ENCODE measurements at regions not wholly inside any gene's neighbourhood (a gene's known extent, or its start where the extent isn't known, plus 50 kb on each side); places are given as distances from the start of the nearest gene placed in this dataset.
A peak's percentile ranks its signal among the peaks of the same experiment; 100 is the strongest.

DNA sequence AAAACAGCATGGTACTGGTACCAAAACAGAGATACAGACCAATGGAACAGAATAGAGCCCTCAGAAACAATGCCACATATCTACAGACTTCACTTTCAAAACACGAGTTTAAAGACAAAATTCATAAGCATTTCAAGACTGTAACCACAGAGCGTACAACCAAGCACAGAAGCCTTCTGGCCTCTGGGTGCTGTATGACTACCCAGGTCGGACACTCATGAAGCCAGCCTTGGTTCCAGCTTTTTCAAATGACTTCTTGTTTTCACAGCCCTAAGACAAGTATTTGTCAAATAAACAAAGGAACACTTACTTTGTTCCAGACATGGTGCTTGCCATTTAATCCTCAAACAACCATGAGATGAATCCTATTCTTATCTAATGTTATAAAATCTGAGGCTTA, 536.1 kb upstream of the NR3C2 start:
- FAIRE-seq, result no peak
- TF ChIP-seq, protein P1, sequence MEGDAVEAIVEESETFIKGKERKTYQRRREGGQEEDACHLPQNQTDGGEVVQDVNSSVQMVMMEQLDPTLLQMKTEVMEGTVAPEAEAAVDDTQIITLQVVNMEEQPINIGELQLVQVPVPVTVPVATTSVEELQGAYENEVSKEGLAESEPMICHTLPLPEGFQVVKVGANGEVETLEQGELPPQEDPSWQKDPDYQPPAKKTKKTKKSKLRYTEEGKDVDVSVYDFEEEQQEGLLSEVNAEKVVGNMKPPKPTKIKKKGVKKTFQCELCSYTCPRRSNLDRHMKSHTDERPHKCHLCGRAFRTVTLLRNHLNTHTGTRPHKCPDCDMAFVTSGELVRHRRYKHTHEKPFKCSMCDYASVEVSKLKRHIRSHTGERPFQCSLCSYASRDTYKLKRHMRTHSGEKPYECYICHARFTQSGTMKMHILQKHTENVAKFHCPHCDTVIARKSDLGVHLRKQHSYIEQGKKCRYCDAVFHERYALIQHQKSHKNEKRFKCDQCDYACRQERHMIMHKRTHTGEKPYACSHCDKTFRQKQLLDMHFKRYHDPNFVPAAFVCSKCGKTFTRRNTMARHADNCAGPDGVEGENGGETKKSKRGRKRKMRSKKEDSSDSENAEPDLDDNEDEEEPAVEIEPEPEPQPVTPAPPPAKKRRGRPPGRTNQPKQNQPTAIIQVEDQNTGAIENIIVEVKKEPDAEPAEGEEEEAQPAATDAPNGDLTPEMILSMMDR (IDR thresholded peaks at IDR 0.05; ENCODE audit: insufficient read depth, missing control alignments), result no peak
- DNase-seq (ENCODE audit: insufficient read length, low spot score), result no peak

DNA sequence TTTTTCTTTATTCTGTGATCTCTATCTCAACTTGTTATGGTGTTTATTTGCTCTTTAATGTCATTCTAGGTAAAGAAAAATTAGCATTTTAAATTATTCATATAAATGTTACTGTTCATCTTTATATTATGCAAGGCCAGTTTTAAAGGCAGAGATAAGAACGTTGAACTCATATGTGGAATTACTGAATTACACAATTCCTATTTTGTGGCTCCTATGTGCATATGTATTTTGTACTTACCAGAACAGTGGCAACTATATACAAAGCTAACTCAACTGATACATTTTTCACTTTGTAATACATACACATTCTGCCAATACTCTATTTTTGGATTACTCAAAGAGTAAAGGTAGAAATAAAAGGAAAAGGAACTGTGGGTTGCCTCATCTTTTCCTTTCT, 533.2 kb upstream of the NR3C2 start:
- TF ChIP-seq, protein P1 (IDR thresholded peaks at IDR 0.05; ENCODE audit: insufficient read depth, missing control alignments), result no peak
- DNase-seq (ENCODE audit: insufficient read length, low spot score) (no peak), FAIRE-seq (peak; percentile 63)

DNA sequence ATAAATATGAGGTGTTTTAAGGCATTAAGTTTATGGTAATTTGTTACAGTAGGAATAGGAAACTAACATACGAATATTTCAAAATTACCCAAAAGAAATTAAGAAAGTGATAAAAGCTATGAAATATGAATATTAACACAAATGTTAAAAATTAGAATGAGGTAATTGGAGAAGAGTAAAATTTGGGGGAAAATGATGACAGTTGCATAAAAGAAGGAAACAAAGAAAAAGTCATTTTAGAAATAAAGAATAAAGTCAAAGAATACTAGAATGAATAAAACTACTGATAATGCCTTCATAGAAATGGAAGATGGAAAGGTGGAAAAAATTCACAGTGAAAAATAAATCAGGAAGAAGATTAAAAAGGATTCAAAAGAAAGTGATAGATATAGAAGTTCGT, 522.9 kb upstream of the NR3C2 start:
- DNase-seq (ENCODE audit: insufficient read length, low spot score) (no peak), FAIRE-seq (no peak)
- TF ChIP-seq, protein P1 (IDR thresholded peaks at IDR 0.05; ENCODE audit: insufficient read depth, missing control alignments), result no peak

DNA sequence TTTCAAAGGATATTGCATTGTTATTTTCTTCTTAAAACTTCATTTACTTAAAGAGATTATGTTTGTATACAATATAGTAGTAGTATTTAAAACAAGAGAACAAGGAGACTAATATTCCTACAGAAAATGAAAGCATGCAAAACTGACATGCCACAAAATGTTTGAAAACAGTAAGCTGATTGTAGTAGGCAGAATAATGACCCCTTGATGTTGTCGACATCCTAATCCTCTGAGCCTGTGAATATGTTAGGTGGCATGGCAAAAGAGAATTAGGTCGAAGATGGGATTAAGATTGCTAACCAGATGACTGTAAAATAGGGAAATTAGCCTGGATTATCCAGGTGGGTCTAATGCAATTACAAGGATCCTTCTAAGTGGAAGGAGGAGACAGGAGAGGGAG, 522.2 kb upstream of the NR3C2 start:
- DNase-seq (ENCODE audit: insufficient read length, low spot score) (peak; percentile 14), FAIRE-seq (peak; percentile 94)
- TF ChIP-seq, protein P1 (IDR thresholded peaks at IDR 0.05; ENCODE audit: insufficient read depth, missing control alignments), result no peak

DNA sequence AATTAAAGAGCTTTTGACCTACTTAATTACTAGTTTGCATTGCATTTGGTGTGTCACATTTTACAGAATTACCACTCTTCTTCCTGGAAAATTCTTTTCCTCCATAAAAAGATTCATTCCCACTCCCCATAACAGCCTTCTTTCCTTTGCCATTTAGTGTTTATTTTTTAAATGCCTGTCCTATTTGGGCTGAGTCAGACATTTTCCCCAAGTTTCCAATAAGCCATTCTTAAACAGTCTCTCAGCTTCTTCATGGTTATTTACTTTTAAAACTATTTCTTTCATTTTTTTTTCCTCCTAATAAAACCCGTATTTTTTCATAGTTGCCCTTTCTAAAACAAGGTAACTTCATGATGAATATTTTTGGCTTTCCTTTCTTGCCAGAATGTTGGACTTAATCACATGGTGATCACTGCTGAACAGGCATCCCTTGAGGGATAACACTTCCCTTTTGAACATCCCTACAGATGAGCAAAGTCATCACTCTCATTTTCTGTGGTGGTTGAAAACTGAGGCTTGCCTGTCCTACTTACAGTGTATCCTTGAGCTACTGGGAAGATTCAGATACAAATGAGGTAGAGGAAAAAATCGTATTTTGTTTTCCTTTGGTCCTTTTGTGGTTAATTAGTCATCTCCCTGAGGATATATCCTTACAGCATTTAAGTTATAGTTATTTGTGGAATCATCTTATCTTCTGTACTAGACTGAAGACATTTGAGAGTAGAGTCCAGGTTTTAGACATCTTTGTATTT, 520.5 kb upstream of the NR3C2 start:
- no peak for FAIRE-seq
- TF ChIP-seq, protein P1 (IDR thresholded peaks at IDR 0.05; ENCODE audit: insufficient read depth, missing control alignments), result no peak
- no peak for DNase-seq (ENCODE audit: insufficient read length, low spot score)

DNA sequence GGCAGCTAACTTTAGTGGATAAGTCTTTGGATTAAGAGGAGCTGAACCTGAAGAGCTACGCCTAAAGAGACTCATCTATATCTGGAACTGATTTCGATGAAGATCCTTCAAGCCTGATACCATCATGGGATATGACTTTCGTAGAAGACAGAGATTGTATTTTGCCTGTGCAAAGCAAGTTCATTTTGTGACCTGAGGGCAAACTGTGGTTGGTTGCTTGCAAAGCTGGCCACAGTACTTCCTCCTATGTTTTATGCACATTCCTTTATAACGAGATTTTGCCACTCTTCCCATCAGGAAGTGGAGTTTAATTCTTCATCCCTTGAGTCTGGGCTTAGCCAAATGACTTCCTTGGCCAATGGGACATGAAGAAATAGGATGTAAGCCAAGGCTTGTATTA, 519.3 kb upstream of the NR3C2 start:
- TF ChIP-seq, protein P1 (IDR thresholded peaks at IDR 0.05; ENCODE audit: insufficient read depth, missing control alignments), result no peak
- DNase-seq (ENCODE audit: insufficient read length, low spot score) (no peak), FAIRE-seq (no peak)

DNA sequence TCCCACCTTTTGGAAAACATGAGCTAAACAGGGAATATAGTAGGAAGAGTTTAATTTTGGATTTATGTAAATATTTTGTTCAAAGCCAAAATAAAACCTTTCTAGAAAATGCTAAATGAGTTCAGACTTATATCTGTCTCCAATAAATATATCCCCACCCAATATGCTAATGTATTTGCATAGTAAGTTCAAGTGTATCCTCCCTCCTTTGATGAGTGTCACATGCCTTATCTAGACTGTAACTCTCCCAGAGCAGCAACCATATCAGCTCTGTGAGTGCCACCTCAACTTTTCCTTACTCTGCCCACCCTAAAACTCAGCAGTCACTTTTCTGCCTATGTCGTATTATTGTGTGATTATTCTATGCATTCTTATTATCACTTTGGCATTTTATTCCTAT, 516.1 kb upstream of the NR3C2 start:
- no peak for DNase-seq (ENCODE audit: insufficient read length, low spot score)
- no peak for FAIRE-seq
- TF ChIP-seq, protein P1 (IDR thresholded peaks at IDR 0.05; ENCODE audit: insufficient read depth, missing control alignments), result no peak
